Activated T-cell treated with anti-CD3 and anti-CD28 coated beads for 4 hours (primary cell): ENCODE measurements at regions not wholly inside any gene's neighbourhood (a gene's known extent, or its start where the extent isn't known, plus 50 kb on each side); places are given as distances from the start of the nearest gene placed in this dataset.

Experiments used
- DNase-seq: peaks from one replicate; pipeline ENCODE4 v3.0.0-alpha.2; 2020

GRCh38 chr21:40990366-40990765 is 143.4 kb upstream of the DSCAM start:
- no peak for DNase-seq

- DNase-seq, result no peak
These were observed 150.9 kb upstream of the DSCAM start for GRCh38 chr21:40997831-40998230.

GRCh38 chr21:41000838-41001237 is 153.9 kb upstream of the DSCAM start:
- no peak for DNase-seq

- no peak for DNase-seq
These were observed 159.7 kb upstream of the DSCAM start for GRCh38 chr21:41006636-41007035.

- no peak for DNase-seq
These were observed 159.6 kb upstream of the BACE2 start for GRCh38 chr21:41008351-41008750.

GRCh38 chr21:41008974-41009373 is 159.0 kb upstream of the BACE2 start:
- no peak for DNase-seq

GRCh38 chr21:41009398-41010100 is 158.4 kb upstream of the BACE2 start:
- DNase-seq, result no peak

GRCh38 chr21:41010101-41010435 is 157.9 kb upstream of the BACE2 start:
- no peak for DNase-seq

GRCh38 chr21:41011098-41011731 is 156.7 kb upstream of the BACE2 start:
- no peak for DNase-seq

GRCh38 chr21:41011951-41012366 is 156.0 kb upstream of the BACE2 start:
- DNase-seq, result no peak

GRCh38 chr21:41012425-41012824 is 155.5 kb upstream of the BACE2 start:
- no peak for DNase-seq

- no peak for DNase-seq
These were observed 151.5 kb upstream of the BACE2 start for GRCh38 chr21:41016472-41016871.

GRCh38 chr21:41018431-41018830 is 149.5 kb upstream of the BACE2 start:
- DNase-seq, result no peak

- no peak for DNase-seq
These were observed 144.0 kb upstream of the BACE2 start for GRCh38 chr21:41023936-41024335.

GRCh38 chr21:41024341-41024740 is 143.6 kb upstream of the BACE2 start:
- DNase-seq, result no peak

- no peak for DNase-seq
These were observed 143.2 kb upstream of the BACE2 start for GRCh38 chr21:41024746-41025254.

GRCh38 chr21:41029571-41029970 is 138.4 kb upstream of the BACE2 start:
- no peak for DNase-seq

- no peak for DNase-seq
These were observed 136.2 kb upstream of the BACE2 start for GRCh38 chr21:41031701-41032220.

GRCh38 chr21:41032541-41032940 is 135.4 kb upstream of the BACE2 start:
- DNase-seq, result no peak

GRCh38 chr21:41037212-41037611 is 130.7 kb upstream of the BACE2 start:
- DNase-seq, result no peak

GRCh38 chr21:41037936-41038335 is 130.0 kb upstream of the BACE2 start:
- no peak for DNase-seq

- DNase-seq, result no peak
These were observed 124.9 kb upstream of the BACE2 start for GRCh38 chr21:41043014-41043413.

GRCh38 chr21:41045534-41046268 is 122.3 kb upstream of the BACE2 start:
- DNase-seq, result no peak

- no peak for DNase-seq
These were observed 119.8 kb upstream of the BACE2 start for GRCh38 chr21:41048145-41048544.
